Right lobe of liver (tissue), 6 donors: ENCODE measurements at regions not wholly inside any gene's neighbourhood (a gene's known extent, or its start where the extent isn't known, plus 50 kb on each side); places are given as distances from the start of the nearest gene placed in this dataset.

Source experiments
- ATAC-seq, 4 donors: fragments of 200-7000 bp; cut with Tn5 transposase; one replicate each; pipeline ENCODE4 v1.9.1; 2020; ENCODE audit warnings: mild to moderate bottlenecking in 4 of 4, moderate library complexity in 4 of 4
- DNase-seq, 3 donors: peaks; one replicate each; pipeline ENCODE4 v3.0.0-alpha.2; 2020
- H3K27ac ChIP-seq, 3 donors: fragments of 200-600 bp; one replicate each; pipeline ENCODE4 v1.8.0; 2022
- H3K27me3 ChIP-seq, 2 donors: fragments of 200-600 bp; one replicate each; pipeline ENCODE4 v1.8.0; 2022
- H3K36me3 ChIP-seq, 4 donors: fragments of 200-600 bp; sonication (generic) in 1 of 4; one replicate each; pipeline versions ENCODE4 v1.5.1 to v1.8.0; 2017 to 2022; ENCODE audit warnings: control low read depth in 1 of 4
- H3K4me1 ChIP-seq, 4 donors: fragments of 200-600 bp; sonication (generic) in 1 of 4; one replicate each; pipeline versions ENCODE4 v1.5.1 to v1.8.0; 2017 to 2022; ENCODE audit warnings: control low read depth in 1 of 4
- H3K4me3 ChIP-seq, 3 donors: fragments of 200-600 bp; one replicate each; pipeline ENCODE4 v1.8.0; 2022
- H3K9me3 ChIP-seq, 4 donors: fragments of 200-600 bp; sonication (generic) in 1 of 4; one replicate each; pipeline versions ENCODE4 v1.5.1 to v1.8.0; 2017 to 2022; ENCODE audit warnings: control low read depth in 1 of 4
- POLR2A ChIP-seq: fragments of 450-650 bp; IDR thresholded peaks from one replicate; pipeline ENCODE4 v1.6.1; 2017; ENCODE audit warnings: antibody characterized with exemption, mild to moderate bottlenecking
- WGBS: methylation state at CpG from one replicate; pipeline ENCODE4 v1.1.6; 2018; ENCODE audit warnings: low coverage, low lambda C conversion rate; ENCODE audit not compliant: insufficient coverage; ENCODE audit errors: missing lambda C conversion rate; 5-methylcytosine and 5-hydroxymethylcytosine counted together
- intact Hi-C, 2 donors: fragments of 100-400 bp; cut with DNase I; formaldehyde crosslinking; loops; one replicate each; pipeline versions ENCODE4 v1.11.2 to v1.14.1; 2022
- TF ChIP-seq, protein P1 (sequence below), 4 donors: fragments of 200-600 bp in 3 of 4; fragments of 450-650 bp in 1 of 4; IDR thresholded peaks; one replicate each; pipeline versions ENCODE4 v1.5.1 to v1.8.0; 2016 to 2022; ENCODE audit warnings: antibody characterized with exemption in 4 of 4, mild to moderate bottlenecking in 2 of 4
- donor health status: DM: no; HTN: yes; CAD: no.
- donor health status: DM: no; HTN: no; CAD: no.
- donor health status: DM: no; HTN: no; CAD: no.
- donor health status: DM: no; HTN: yes; CAD: no.
- donor health status: DM: no; HTN: yes; CAD: no.

GRCh38 chr16:6545329-6545728, 787.3 kb upstream of the RBFOX1 start:
- Histone ChIP-seq H3K9me3 (no peaks in the 10 kb centered on the region), H3K4me3 (no peak overlapping the region), H3K27ac (no peak overlapping the region), H3K27me3 (no peaks in the 10 kb centered on the region), H3K36me3 (no peaks in the 10 kb centered on the region), H3K4me1 (no peaks in the 10 kb centered on the region)
- no peak for DNase-seq
- WGBS = 56% methylated on average over 7 of the region's 7 CpGs
- no peak for ATAC-seq
- TF ChIP-seq, protein P1, sequence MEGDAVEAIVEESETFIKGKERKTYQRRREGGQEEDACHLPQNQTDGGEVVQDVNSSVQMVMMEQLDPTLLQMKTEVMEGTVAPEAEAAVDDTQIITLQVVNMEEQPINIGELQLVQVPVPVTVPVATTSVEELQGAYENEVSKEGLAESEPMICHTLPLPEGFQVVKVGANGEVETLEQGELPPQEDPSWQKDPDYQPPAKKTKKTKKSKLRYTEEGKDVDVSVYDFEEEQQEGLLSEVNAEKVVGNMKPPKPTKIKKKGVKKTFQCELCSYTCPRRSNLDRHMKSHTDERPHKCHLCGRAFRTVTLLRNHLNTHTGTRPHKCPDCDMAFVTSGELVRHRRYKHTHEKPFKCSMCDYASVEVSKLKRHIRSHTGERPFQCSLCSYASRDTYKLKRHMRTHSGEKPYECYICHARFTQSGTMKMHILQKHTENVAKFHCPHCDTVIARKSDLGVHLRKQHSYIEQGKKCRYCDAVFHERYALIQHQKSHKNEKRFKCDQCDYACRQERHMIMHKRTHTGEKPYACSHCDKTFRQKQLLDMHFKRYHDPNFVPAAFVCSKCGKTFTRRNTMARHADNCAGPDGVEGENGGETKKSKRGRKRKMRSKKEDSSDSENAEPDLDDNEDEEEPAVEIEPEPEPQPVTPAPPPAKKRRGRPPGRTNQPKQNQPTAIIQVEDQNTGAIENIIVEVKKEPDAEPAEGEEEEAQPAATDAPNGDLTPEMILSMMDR (IDR thresholded peaks at IDR 0.05) = no peak
- intact Hi-C loops = no loop called here

GRCh38 chr16:6541267-6541666, 791.4 kb upstream of the RBFOX1 start:
- Histone ChIP-seq H3K27me3 (no peaks in the 10 kb centered on the region), H3K27ac (no peak overlapping the region), H3K36me3 (no peaks in the 10 kb centered on the region), H3K9me3 (no peaks in the 10 kb centered on the region), H3K4me3 (no peak overlapping the region), H3K4me1 (no peaks in the 10 kb centered on the region)
- TF ChIP-seq, protein P1 (IDR thresholded peaks at IDR 0.05) = no peak
- no peak for TF ChIP-seq POLR2A
- intact Hi-C loops = no loop called here
- ATAC-seq (no peak), DNase-seq (no peak)
- 32% methylated on average over 3 of the region's 3 CpGs for WGBS

GRCh38 chr16:6536411-6536810, 796.2 kb upstream of the RBFOX1 start:
- H3K9me3 ChIP-seq = no peaks in the 10 kb centered on the region
- no peaks in the 10 kb centered on the region for H3K27me3 ChIP-seq
- DNase-seq (no peak), ATAC-seq (no peak)
- 25% methylated on average over 2 of the region's 2 CpGs for WGBS
- no peaks in the 10 kb centered on the region for H3K4me1 ChIP-seq
- no peak overlapping the region for H3K27ac ChIP-seq
- intact Hi-C loops = no loop called here
- TF ChIP-seq, protein P1 (IDR thresholded peaks at IDR 0.05) = no peak
- no peak for TF ChIP-seq POLR2A
- H3K4me3 ChIP-seq = no peak overlapping the region
- H3K36me3 ChIP-seq = no peaks in the 10 kb centered on the region

- H3K27ac ChIP-seq = no peak overlapping the region
- no peaks in the 10 kb centered on the region for H3K4me1 ChIP-seq
- no peaks in the 10 kb centered on the region for H3K36me3 ChIP-seq
- no peaks in the 10 kb centered on the region for H3K27me3 ChIP-seq
- ATAC-seq (no peak), DNase-seq (no peak)
- intact Hi-C loops = no loop called here
- TF ChIP-seq POLR2A = no peak
- TF ChIP-seq, protein P1 (IDR thresholded peaks at IDR 0.05) = no peak
- H3K9me3 ChIP-seq = no peaks in the 10 kb centered on the region
- no peak overlapping the region for H3K4me3 ChIP-seq
- WGBS = 34% methylated on average over 3 of the region's 3 CpGs
These were observed 801.6 kb upstream of the RBFOX1 start for GRCh38 chr16:6531067-6531466.

GRCh38 chr16:6528217-6528616, 804.4 kb upstream of the RBFOX1 start:
- H3K4me1 ChIP-seq = no peaks in the 10 kb centered on the region
- no peak overlapping the region for H3K4me3 ChIP-seq
- H3K9me3 ChIP-seq = no peaks in the 10 kb centered on the region
- 6% methylated on average over 2 of the region's 2 CpGs for WGBS
- H3K36me3 ChIP-seq = no peaks in the 10 kb centered on the region
- TF ChIP-seq, protein P1 (IDR thresholded peaks at IDR 0.05) = no peak
- no peak for TF ChIP-seq POLR2A
- no peaks in the 10 kb centered on the region for H3K27me3 ChIP-seq
- intact Hi-C loops = no loop called here
- DNase-seq = no peak
- ATAC-seq = no peak
- no peak overlapping the region for H3K27ac ChIP-seq
